ENCODE measurements at regions not wholly inside any gene's neighbourhood (a gene's known extent, or its start where the extent isn't known, plus 50 kb on each side); places are given as distances from the start of the nearest gene placed in this dataset.

GRCh38 chr14:86513564-86513963 is 983.6 kb downstream of the FLRT2 start:
- no peak for DNase-seq (ENCODE audit: low read depth)

- DNase-seq (ENCODE audit: low read depth) = no peak
Observed at GRCh38 chr14:86513056-86513455, 983.1 kb downstream of the FLRT2 start.

GRCh38 chr14:86510491-86510890 is 980.5 kb downstream of the FLRT2 start:
- no peak for DNase-seq (ENCODE audit: low read depth)

GRCh38 chr14:86505808-86506207 is 975.9 kb downstream of the FLRT2 start:
- no peak for DNase-seq (ENCODE audit: low read depth)

- DNase-seq (ENCODE audit: low read depth) = no peak
Observed at GRCh38 chr14:86501611-86502010, 971.7 kb downstream of the FLRT2 start.

- no peak for DNase-seq (ENCODE audit: low read depth)
Observed at GRCh38 chr14:86491743-86492142, 961.8 kb downstream of the FLRT2 start.

GRCh38 chr14:86481104-86481503 is 951.2 kb downstream of the FLRT2 start:
- no peak for DNase-seq (ENCODE audit: low read depth)

GRCh38 chr14:86464341-86464740 is 934.4 kb downstream of the FLRT2 start:
- no peak for DNase-seq (ENCODE audit: low read depth)

GRCh38 chr14:86462193-86462753 is 932.3 kb downstream of the FLRT2 start:
- DNase-seq (ENCODE audit: low read depth) = no peak

- no peak for DNase-seq (ENCODE audit: low read depth)
Observed at GRCh38 chr14:86457481-86458135, 927.7 kb downstream of the FLRT2 start.

- DNase-seq (ENCODE audit: low read depth) = no peak
Observed at GRCh38 chr14:86450085-86450484, 920.1 kb downstream of the FLRT2 start.

- DNase-seq (ENCODE audit: low read depth) = no peak
Observed at GRCh38 chr14:86442135-86442534, 912.2 kb downstream of the FLRT2 start.

GRCh38 chr14:86430853-86431252 is 900.9 kb downstream of the FLRT2 start:
- DNase-seq (ENCODE audit: low read depth) = no peak

- no peak for DNase-seq (ENCODE audit: low read depth)
Observed at GRCh38 chr14:86423214-86423613, 893.3 kb downstream of the FLRT2 start.

- DNase-seq (ENCODE audit: low read depth) = no peak
Observed at GRCh38 chr14:86420131-86420530, 890.2 kb downstream of the FLRT2 start.

- DNase-seq (ENCODE audit: low read depth) = no peak
Observed at GRCh38 chr14:86414146-86414545, 884.2 kb downstream of the FLRT2 start.

GRCh38 chr14:86404989-86405649 is 875.2 kb downstream of the FLRT2 start:
- no peak for DNase-seq (ENCODE audit: low read depth)

- no peak for DNase-seq (ENCODE audit: low read depth)
Observed at GRCh38 chr14:86404425-86404824, 874.5 kb downstream of the FLRT2 start.

- DNase-seq (ENCODE audit: low read depth) = no peak
Observed at GRCh38 chr14:86402545-86402944, 872.6 kb downstream of the FLRT2 start.

- DNase-seq (ENCODE audit: low read depth) = no peak
Observed at GRCh38 chr14:86391085-86391484, 861.1 kb downstream of the FLRT2 start.

GRCh38 chr14:86388216-86388615 is 858.3 kb downstream of the FLRT2 start:
- no peak for DNase-seq (ENCODE audit: low read depth)

GRCh38 chr14:86373886-86374285 is 843.9 kb downstream of the FLRT2 start:
- no peak for DNase-seq (ENCODE audit: low read depth)

GRCh38 chr14:86372402-86372801 is 842.5 kb downstream of the FLRT2 start:
- no peak for DNase-seq (ENCODE audit: low read depth)

- DNase-seq (ENCODE audit: low read depth) = no peak
Observed at GRCh38 chr14:86364634-86365033, 834.7 kb downstream of the FLRT2 start.

All from stimulated activated CD8-positive, alpha-beta memory T cell treated with anti-CD3 and anti-CD28 coated beads, Interleukin-12 subunit alpha, Interleukin-12 subunit beta, amount 100 ng/mL, for 1 hour (primary cell).